ENCODE measurements at regions not wholly inside any gene's neighbourhood (a gene's known extent, or its start where the extent isn't known, plus 50 kb on each side); places are given as distances from the start of the nearest gene placed in this dataset.

- Mint-ChIP-seq H3K9me3 (no peaks in the 10 kb centered on the region), H3K27me3 (ENCODE audit: insufficient read depth, low read depth, poor library complexity) (no peaks in the 10 kb centered on the region), H3K36me3 (ENCODE audit: low read depth) (no peaks in the 10 kb centered on the region; the same call in 2 of the 3 replicates), H3K4me3 (no peak overlapping the region), H3K4me1 (no peaks in the 10 kb centered on the region), H3K27ac (no peak overlapping the region)
- ATAC-seq (no peak), DNase-seq (ENCODE audit: low spot score) (no peak)
- Histone ChIP-seq H3K4me1 (ENCODE audit: insufficient read depth) (no peaks in the 10 kb centered on the region), H3K36me3 (ENCODE audit: insufficient read depth) (no peaks in the 10 kb centered on the region), H3K27ac (ENCODE audit: low read depth) (no peak overlapping the region), H3F3A (replicated peaks; ENCODE audit: low read depth) (no peaks in the 10 kb centered on the region), H4K20me1 (replicated peaks; ENCODE audit: insufficient read depth) (no peaks in the 10 kb centered on the region), H2AFZ (no peak overlapping the region), H3K27me3 (ENCODE audit: insufficient read depth) (no peaks in the 10 kb centered on the region), H3K9me2 (ENCODE audit: insufficient read depth) (peaks cover 10% of the 10 kb centered on the region), H3K4me3 (no peak overlapping the region), H3K4me2 (no peak overlapping the region), H3K79me2 (replicated peaks; ENCODE audit: insufficient read depth) (no peaks in the 10 kb centered on the region)
- TF ChIP-seq, protein P1, sequence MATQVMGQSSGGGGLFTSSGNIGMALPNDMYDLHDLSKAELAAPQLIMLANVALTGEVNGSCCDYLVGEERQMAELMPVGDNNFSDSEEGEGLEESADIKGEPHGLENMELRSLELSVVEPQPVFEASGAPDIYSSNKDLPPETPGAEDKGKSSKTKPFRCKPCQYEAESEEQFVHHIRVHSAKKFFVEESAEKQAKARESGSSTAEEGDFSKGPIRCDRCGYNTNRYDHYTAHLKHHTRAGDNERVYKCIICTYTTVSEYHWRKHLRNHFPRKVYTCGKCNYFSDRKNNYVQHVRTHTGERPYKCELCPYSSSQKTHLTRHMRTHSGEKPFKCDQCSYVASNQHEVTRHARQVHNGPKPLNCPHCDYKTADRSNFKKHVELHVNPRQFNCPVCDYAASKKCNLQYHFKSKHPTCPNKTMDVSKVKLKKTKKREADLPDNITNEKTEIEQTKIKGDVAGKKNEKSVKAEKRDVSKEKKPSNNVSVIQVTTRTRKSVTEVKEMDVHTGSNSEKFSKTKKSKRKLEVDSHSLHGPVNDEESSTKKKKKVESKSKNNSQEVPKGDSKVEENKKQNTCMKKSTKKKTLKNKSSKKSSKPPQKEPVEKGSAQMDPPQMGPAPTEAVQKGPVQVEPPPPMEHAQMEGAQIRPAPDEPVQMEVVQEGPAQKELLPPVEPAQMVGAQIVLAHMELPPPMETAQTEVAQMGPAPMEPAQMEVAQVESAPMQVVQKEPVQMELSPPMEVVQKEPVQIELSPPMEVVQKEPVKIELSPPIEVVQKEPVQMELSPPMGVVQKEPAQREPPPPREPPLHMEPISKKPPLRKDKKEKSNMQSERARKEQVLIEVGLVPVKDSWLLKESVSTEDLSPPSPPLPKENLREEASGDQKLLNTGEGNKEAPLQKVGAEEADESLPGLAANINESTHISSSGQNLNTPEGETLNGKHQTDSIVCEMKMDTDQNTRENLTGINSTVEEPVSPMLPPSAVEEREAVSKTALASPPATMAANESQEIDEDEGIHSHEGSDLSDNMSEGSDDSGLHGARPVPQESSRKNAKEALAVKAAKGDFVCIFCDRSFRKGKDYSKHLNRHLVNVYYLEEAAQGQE (IDR thresholded peaks at IDR 0.05; ENCODE audit: unreplicated experiment), result no peak
- TF ChIP-seq CREB1 (CRISPR knock-in tag; IDR thresholded peaks at IDR 0.05; ENCODE audit: low read depth), result no peak
- TF ChIP-seq, protein P2, sequence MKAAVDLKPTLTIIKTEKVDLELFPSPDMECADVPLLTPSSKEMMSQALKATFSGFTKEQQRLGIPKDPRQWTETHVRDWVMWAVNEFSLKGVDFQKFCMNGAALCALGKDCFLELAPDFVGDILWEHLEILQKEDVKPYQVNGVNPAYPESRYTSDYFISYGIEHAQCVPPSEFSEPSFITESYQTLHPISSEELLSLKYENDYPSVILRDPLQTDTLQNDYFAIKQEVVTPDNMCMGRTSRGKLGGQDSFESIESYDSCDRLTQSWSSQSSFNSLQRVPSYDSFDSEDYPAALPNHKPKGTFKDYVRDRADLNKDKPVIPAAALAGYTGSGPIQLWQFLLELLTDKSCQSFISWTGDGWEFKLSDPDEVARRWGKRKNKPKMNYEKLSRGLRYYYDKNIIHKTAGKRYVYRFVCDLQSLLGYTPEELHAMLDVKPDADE (IDR thresholded peaks at IDR 0.05), result no peak
- TF ChIP-seq EZH2 (IDR thresholded peaks at IDR 0.05; ENCODE audit: low read depth, unreplicated experiment), result no peak
- TF ChIP-seq, protein P3, sequence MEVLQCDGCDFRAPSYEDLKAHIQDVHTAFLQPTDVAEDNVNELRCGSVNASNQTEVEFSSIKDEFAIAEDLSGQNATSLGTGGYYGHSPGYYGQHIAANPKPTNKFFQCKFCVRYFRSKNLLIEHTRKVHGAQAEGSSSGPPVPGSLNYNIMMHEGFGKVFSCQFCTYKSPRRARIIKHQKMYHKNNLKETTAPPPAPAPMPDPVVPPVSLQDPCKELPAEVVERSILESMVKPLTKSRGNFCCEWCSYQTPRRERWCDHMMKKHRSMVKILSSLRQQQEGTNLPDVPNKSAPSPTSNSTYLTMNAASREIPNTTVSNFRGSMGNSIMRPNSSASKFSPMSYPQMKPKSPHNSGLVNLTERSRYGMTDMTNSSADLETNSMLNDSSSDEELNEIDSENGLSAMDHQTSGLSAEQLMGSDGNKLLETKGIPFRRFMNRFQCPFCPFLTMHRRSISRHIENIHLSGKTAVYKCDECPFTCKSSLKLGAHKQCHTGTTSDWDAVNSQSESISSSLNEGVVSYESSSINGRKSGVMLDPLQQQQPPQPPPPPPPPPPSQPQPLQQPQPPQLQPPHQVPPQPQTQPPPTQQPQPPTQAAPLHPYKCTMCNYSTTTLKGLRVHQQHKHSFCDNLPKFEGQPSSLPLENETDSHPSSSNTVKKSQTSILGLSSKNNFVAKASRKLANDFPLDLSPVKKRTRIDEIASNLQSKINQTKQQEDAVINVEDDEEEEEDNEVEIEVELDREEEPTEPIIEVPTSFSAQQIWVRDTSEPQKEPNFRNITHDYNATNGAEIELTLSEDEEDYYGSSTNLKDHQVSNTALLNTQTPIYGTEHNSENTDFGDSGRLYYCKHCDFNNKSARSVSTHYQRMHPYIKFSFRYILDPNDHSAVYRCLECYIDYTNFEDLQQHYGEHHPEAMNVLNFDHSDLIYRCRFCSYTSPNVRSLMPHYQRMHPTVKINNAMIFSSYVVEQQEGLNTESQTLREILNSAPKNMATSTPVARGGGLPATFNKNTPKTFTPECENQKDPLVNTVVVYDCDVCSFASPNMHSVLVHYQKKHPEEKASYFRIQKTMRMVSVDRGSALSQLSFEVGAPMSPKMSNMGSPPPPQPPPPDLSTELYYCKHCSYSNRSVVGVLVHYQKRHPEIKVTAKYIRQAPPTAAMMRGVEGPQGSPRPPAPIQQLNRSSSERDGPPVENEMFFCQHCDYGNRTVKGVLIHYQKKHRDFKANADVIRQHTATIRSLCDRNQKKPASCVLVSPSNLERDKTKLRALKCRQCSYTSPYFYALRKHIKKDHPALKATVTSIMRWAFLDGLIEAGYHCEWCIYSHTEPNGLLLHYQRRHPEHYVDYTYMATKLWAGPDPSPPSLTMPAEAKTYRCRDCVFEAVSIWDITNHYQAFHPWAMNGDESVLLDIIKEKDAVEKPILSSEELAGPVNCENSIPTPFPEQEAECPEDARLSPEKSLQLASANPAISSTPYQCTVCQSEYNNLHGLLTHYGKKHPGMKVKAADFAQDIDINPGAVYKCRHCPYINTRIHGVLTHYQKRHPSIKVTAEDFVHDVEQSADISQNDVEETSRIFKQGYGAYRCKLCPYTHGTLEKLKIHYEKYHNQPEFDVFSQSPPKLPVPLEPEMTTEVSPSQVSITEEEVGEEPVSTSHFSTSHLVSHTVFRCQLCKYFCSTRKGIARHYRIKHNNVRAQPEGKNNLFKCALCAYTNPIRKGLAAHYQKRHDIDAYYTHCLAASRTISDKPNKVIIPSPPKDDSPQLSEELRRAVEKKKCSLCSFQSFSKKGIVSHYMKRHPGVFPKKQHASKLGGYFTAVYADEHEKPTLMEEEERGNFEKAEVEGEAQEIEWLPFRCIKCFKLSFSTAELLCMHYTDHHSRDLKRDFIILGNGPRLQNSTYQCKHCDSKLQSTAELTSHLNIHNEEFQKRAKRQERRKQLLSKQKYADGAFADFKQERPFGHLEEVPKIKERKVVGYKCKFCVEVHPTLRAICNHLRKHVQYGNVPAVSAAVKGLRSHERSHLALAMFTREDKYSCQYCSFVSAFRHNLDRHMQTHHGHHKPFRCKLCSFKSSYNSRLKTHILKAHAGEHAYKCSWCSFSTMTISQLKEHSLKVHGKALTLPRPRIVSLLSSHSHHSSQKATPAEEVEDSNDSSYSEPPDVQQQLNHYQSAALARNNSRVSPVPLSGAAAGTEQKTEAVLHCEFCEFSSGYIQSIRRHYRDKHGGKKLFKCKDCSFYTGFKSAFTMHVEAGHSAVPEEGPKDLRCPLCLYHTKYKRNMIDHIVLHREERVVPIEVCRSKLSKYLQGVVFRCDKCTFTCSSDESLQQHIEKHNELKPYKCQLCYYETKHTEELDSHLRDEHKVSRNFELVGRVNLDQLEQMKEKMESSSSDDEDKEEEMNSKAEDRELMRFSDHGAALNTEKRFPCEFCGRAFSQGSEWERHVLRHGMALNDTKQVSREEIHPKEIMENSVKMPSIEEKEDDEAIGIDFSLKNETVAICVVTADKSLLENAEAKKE (CRISPR knock-in tag; IDR thresholded peaks at IDR 0.05), result no peak
- TF ChIP-seq ZNF114 (CRISPR knock-in tag; IDR thresholded peaks at IDR 0.05), result no peak
- no peak for TF ChIP-seq EZH2phosphoT487 (IDR thresholded peaks at IDR 0.05; ENCODE audit: unreplicated experiment)
- TF ChIP-seq, protein P4, sequence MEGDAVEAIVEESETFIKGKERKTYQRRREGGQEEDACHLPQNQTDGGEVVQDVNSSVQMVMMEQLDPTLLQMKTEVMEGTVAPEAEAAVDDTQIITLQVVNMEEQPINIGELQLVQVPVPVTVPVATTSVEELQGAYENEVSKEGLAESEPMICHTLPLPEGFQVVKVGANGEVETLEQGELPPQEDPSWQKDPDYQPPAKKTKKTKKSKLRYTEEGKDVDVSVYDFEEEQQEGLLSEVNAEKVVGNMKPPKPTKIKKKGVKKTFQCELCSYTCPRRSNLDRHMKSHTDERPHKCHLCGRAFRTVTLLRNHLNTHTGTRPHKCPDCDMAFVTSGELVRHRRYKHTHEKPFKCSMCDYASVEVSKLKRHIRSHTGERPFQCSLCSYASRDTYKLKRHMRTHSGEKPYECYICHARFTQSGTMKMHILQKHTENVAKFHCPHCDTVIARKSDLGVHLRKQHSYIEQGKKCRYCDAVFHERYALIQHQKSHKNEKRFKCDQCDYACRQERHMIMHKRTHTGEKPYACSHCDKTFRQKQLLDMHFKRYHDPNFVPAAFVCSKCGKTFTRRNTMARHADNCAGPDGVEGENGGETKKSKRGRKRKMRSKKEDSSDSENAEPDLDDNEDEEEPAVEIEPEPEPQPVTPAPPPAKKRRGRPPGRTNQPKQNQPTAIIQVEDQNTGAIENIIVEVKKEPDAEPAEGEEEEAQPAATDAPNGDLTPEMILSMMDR (conservative IDR thresholded peaks at IDR 0.05; ENCODE audit: low read depth in 2 of 2), result no peak
- no peak for TF ChIP-seq NANOG (IDR thresholded peaks at IDR 0.05; ENCODE audit: borderline replicate concordance)
- TF ChIP-seq JUNB (IDR thresholded peaks at IDR 0.05; ENCODE audit: unreplicated experiment), result no peak
- no peak for TF ChIP-seq POLR2AphosphoS5 (IDR thresholded peaks at IDR 0.05; ENCODE audit: low read depth)
- no peak for TF ChIP-seq STAT1 (IDR thresholded peaks at IDR 0.05; ENCODE audit: unreplicated experiment)
- no peak for TF ChIP-seq ZNF331 (CRISPR knock-in tag; IDR thresholded peaks at IDR 0.05; ENCODE audit: low read depth)
Measured at GRCh38 chr5:145396888-145397287, 438.3 kb downstream of the PRELID2 start.

All from GM23338 (cell line).